MCF 10A (cell line): ENCODE measurements at regions not wholly inside any gene's neighbourhood (a gene's known extent, or its start where the extent isn't known, plus 50 kb on each side); places are given as distances from the start of the nearest gene placed in this dataset.

ENCODE experiments used
- BruUV-seq: library from RNA; stranded (reverse); fragments of 400-500 nt; replicated peaks from 2 replicates; lab custom pipeline; 2021; lab: Mats Ljungman, UMichigan
- CTCF ChIA-PET: fragments of 300-600 bp; sonication (Branson Sonifier 250); formaldehyde crosslinking; extraction: SDS; loops from one replicate; lab custom pipeline; 2021; ENCODE audit warnings: antibody characterized with exemption, inconsistent platforms; lab: Yijun Ruan, JAX
- POLR2A ChIA-PET: fragments of 300-600, 350-650 bp; sonication (Branson Sonifier 250); formaldehyde crosslinking; extraction: SDS; loops from one replicate; lab custom pipeline; 2020; ENCODE audit warnings: antibody characterized with exemption, inconsistent platforms; lab: Yijun Ruan, JAX
- DNase-seq: peaks from one replicate; pipeline ENCODE4 v3.0.0-alpha.2; 2018; ENCODE audit not compliant: unreplicated experiment
- H3K27ac Mint-ChIP-seq: one replicate; pipeline ENCODE4 v1.8.0; 2022; ENCODE audit warnings: mild to moderate bottlenecking, low read depth, mixed read lengths; ENCODE audit not compliant: unreplicated experiment
- H3K27me3 Mint-ChIP-seq: one replicate; pipeline ENCODE4 v1.8.0; 2022; ENCODE audit warnings: mixed read lengths; ENCODE audit not compliant: insufficient read depth, unreplicated experiment
- H3K36me3 Mint-ChIP-seq: one replicate; pipeline ENCODE4 v1.8.0; 2022; ENCODE audit warnings: mild to moderate bottlenecking, moderate library complexity, mixed read lengths; ENCODE audit not compliant: insufficient read depth, unreplicated experiment
- H3K4me1 Mint-ChIP-seq: one replicate; pipeline ENCODE4 v1.8.0; 2022; ENCODE audit warnings: mixed read lengths; ENCODE audit not compliant: insufficient read depth, unreplicated experiment
- H3K4me3 Mint-ChIP-seq: one replicate; pipeline ENCODE4 v1.8.0; 2022; ENCODE audit warnings: mild to moderate bottlenecking, moderate library complexity, mixed read lengths; ENCODE audit not compliant: unreplicated experiment
- H3K9me3 Mint-ChIP-seq: one replicate; pipeline ENCODE4 v1.8.0; 2022; ENCODE audit warnings: mixed read lengths; ENCODE audit not compliant: unreplicated experiment
- intact Hi-C: fragments of 100-400 bp; cut with micrococcal nuclease; formaldehyde crosslinking; loops from 2 replicates; pipeline ENCODE4 v1.14.1; 2022
- TF ChIP-seq, protein P1 (sequence below): fragments of 200-600 bp; IDR thresholded peaks from one replicate; pipeline ENCODE4 v1.8.0; 2022; ENCODE audit warnings: antibody characterized with exemption, mild to moderate bottlenecking; ENCODE audit not compliant: unreplicated experiment

DNA sequence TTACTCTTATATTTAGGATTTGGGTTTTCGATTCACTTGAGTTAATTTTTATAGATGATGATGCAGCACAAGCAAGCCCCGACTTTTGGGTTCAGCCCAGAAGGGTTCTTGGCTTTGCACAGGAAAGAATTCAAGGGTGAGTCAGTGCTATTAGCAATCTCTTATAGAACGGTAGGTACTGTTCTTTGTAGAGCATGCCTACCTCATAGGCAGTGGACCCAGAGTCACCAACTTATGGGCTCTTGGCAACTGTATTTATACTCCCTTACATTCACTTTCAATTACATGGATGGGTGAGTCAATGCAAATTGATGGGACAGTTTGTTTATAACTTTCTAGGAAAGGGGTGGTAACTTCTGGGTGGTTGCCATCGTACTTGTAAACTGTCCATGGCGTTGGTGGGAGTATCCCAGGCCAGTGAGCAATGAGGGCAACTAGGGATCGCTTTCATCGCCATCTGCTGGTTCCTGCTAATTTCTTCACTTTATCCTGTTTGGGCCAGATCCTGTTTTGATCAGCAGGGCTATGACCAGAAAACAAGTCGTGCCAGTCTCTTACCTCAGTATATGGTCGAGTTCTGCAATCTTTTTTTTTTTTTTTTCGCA is 362.6 kb downstream of the CNTNAP4 start:
- H3K27ac Mint-ChIP-seq = peak overlapping the region; percentile 71
- POLR2A ChIA-PET = no interaction called here
- CTCF ChIA-PET = interaction anchor here (0.7 to 1.6 kb wide), 5 partner anchors 14 to 942 kb away, joined by 3 to 8 read pairs (median 6); no protein-coding TSS in a partner anchor
- peak; percentile 91 for DNase-seq
- H3K36me3 Mint-ChIP-seq = no peaks in the 10 kb centered on the region
- peak overlapping the region; percentile 28 for H3K4me3 Mint-ChIP-seq
- H3K9me3 Mint-ChIP-seq = no peaks in the 10 kb centered on the region
- H3K4me1 Mint-ChIP-seq = peaks cover 24% of the 10 kb centered on the region
- no peaks in the 10 kb centered on the region for H3K27me3 Mint-ChIP-seq
- intact Hi-C loops = loop anchor here (1.0 kb wide), 1 partner anchor 360 kb away; no protein-coding TSS in a partner anchor
- TF ChIP-seq, protein P1, sequence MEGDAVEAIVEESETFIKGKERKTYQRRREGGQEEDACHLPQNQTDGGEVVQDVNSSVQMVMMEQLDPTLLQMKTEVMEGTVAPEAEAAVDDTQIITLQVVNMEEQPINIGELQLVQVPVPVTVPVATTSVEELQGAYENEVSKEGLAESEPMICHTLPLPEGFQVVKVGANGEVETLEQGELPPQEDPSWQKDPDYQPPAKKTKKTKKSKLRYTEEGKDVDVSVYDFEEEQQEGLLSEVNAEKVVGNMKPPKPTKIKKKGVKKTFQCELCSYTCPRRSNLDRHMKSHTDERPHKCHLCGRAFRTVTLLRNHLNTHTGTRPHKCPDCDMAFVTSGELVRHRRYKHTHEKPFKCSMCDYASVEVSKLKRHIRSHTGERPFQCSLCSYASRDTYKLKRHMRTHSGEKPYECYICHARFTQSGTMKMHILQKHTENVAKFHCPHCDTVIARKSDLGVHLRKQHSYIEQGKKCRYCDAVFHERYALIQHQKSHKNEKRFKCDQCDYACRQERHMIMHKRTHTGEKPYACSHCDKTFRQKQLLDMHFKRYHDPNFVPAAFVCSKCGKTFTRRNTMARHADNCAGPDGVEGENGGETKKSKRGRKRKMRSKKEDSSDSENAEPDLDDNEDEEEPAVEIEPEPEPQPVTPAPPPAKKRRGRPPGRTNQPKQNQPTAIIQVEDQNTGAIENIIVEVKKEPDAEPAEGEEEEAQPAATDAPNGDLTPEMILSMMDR = peak; percentile 37
- BruUV-seq = no TSS peak

DNA sequence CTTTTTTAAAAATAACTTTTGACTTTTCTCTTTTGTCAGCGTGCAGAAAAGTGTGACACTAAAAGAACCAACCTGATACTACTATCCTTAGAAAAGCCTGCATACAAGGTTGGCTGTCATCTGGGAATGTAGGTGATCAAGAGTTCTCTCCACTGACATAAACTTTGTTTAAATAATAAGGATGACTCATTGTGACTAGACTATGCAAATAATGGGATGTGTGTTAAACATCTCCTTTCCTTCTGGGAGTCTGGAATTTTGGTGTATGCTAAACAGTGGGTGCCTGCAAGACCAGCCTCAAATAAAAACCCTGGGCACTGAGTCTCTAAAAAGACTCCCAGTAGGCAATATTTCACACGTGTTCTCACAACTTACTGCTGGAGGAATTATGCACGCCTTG is 373.4 kb downstream of the CNTNAP4 start:
- H3K27ac Mint-ChIP-seq = no peak overlapping the region
- intact Hi-C loops = no loop called here
- H3K4me1 Mint-ChIP-seq = peaks cover 11% of the 10 kb centered on the region
- H3K27me3 Mint-ChIP-seq = no peaks in the 10 kb centered on the region
- no peaks in the 10 kb centered on the region for H3K36me3 Mint-ChIP-seq
- H3K9me3 Mint-ChIP-seq = no peaks in the 10 kb centered on the region
- no TSS peak for BruUV-seq
- ChIA-PET POLR2A (no interaction called here), CTCF (no interaction called here)
- H3K4me3 Mint-ChIP-seq = no peak overlapping the region
- TF ChIP-seq, protein P1 = no peak
- peak; percentile 38 for DNase-seq

DNA sequence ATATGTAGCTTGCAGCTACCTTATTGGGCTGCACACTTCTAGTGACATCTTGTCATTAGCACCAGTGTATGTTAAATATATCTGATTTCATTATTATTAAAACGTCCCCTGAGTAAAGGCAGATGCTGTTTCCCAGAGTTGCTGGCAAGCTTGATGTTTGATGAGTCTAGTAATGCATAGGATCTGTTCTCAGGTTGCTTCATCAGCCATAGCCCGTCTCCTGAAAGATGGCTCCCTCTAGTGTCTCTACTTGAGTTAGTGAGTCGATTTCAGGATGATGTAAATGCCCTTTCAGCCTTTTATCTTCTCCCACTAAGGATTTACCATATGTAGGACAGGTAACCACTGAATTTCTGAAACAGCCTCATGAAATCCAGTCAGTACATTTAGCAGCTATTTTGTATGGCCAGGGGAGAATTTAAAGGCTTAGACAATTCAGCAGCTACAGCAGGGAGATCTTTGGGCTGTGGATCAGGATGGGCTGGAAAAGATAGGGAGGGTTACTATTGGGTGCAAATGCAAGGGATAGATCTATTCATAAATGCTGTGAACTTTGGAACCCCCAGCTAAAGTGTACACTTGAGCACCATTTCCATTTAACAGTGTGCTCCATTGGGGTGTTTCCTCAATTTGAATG is 376.3 kb downstream of the CNTNAP4 start:
- Mint-ChIP-seq H3K9me3 (no peaks in the 10 kb centered on the region), H3K27ac (no peak overlapping the region), H3K36me3 (no peaks in the 10 kb centered on the region), H3K4me3 (no peak overlapping the region), H3K4me1 (peaks cover 11% of the 10 kb centered on the region), H3K27me3 (no peaks in the 10 kb centered on the region)
- TF ChIP-seq, protein P1 = peak; percentile 77
- ChIA-PET POLR2A (interaction anchor here (0.7 to 0.8 kb wide), 2 partner anchors 10 to 71 kb away, joined by 3 read pairs; no protein-coding TSS in a partner anchor), CTCF (interaction anchor here (0.5 to 3.4 kb wide), 51 partner anchors 8 to 878 kb away, joined by 3 to 78 read pairs (median 4); partner anchors contain the start of gene CNTNAP4)
- intact Hi-C loops = loop anchor here (1.0 to 2.0 kb wide), 6 partner anchors 229 to 864 kb away; no protein-coding TSS in a partner anchor
- BruUV-seq = no TSS peak
- peak; percentile 79 for DNase-seq

DNA sequence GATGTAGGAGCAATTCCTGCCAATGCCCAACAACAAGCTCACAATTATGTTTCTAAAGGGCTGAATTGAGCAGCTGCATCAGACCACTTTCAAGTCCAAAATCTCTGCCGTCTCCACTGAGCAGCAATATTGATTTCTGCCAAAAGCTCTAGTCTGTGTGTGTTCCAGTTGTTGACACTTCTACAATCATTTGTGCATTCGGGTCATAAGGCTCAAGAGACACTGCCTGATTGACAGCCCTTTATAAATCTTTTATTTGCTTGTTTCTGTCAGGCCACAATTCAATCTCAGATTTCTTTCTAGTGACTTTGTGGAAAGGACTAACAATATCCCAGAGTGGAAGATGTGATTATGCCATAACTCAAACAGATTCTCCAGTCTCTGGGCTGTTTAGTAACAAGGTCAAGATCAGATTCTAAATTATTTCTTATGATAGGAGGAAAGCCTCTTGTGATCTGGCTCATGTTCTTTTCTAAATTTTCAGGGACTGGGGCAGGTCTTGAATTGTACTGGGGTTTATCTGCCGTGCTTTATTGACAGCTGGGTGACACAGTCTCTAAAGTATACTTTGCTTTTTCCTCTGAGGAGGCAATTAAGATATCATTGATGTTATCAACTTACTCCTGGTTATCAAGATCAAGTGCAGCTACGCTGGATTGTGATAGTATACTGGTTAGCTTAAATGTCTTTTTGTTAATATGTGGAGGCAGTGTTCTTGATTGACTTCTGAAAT is 377.1 kb downstream of the CNTNAP4 start:
- intact Hi-C loops = no loop called here
- Mint-ChIP-seq H3K4me1 (peaks cover 11% of the 10 kb centered on the region), H3K36me3 (no peaks in the 10 kb centered on the region), H3K27ac (peak overlapping the region; percentile 12), H3K27me3 (no peaks in the 10 kb centered on the region), H3K4me3 (no peak overlapping the region), H3K9me3 (no peaks in the 10 kb centered on the region)
- no peak for DNase-seq
- CTCF ChIA-PET = interaction anchor here (0.6 to 3.4 kb wide), 43 partner anchors 10 to 879 kb away, joined by 3 to 78 read pairs (median 4); partner anchors contain the start of gene CNTNAP4
- POLR2A ChIA-PET = interaction anchor here (0.6 to 0.8 kb wide), 2 partner anchors 9 to 237 kb away, joined by 3 to 5 read pairs; no protein-coding TSS in a partner anchor
- no TSS peak for BruUV-seq
- TF ChIP-seq, protein P1 = no peak
